Activated CD4-positive, alpha-beta memory T cell treated with anti-CD3 and anti-CD28 coated beads for 36 hours (primary cell): ENCODE measurements at regions not wholly inside any gene's neighbourhood (a gene's known extent, or its start where the extent isn't known, plus 50 kb on each side); places are given as distances from the start of the nearest gene placed in this dataset.
"Not testable (repeated sequence)": the region's sequence is repeated elsewhere in the genome, so short reads cannot be mapped to it uniquely, and the experiment has no call there.

ENCODE experiments used
- CTCF ChIA-PET: fragments of 350-600 bp; sonication (Branson Sonifier 250); formaldehyde crosslinking; loops from one replicate; lab custom pipeline; 2021; ENCODE audit warnings: antibody characterized with exemption, inconsistent platforms; lab: Charles Lee
- POLR2A ChIA-PET: fragments of 350-600 bp; sonication (Branson Sonifier 250); formaldehyde crosslinking; loops from one replicate; lab custom pipeline; 2021; ENCODE audit warnings: antibody characterized with exemption; lab: Charles Lee
- DNase-seq: peaks from one replicate; pipeline ENCODE4 v3.0.0-alpha.2; 2020
- H3K27ac Mint-ChIP-seq: one replicate; pipeline ENCODE4 v1.8.0; 2021; ENCODE audit warnings: mixed read lengths
- H3K27me3 Mint-ChIP-seq: one replicate; pipeline ENCODE4 v1.8.0; 2021; ENCODE audit warnings: mixed read lengths
- H3K36me3 Mint-ChIP-seq: one replicate; pipeline ENCODE4 v1.8.0; 2021; ENCODE audit warnings: mixed read lengths
- H3K4me1 Mint-ChIP-seq: one replicate; pipeline ENCODE4 v1.8.0; 2021; ENCODE audit warnings: low read depth, mixed read lengths
- H3K4me3 Mint-ChIP-seq: one replicate; pipeline ENCODE4 v1.8.0; 2021; ENCODE audit warnings: mild to moderate bottlenecking, mixed read lengths
- H3K9me3 Mint-ChIP-seq: one replicate; pipeline ENCODE4 v1.8.0; 2021; ENCODE audit warnings: mixed read lengths
- intact Hi-C: fragments of 100-400 bp; cut with micrococcal nuclease; formaldehyde crosslinking; loops from one replicate; pipeline ENCODE4 v1.15.1; 2023

DNA sequence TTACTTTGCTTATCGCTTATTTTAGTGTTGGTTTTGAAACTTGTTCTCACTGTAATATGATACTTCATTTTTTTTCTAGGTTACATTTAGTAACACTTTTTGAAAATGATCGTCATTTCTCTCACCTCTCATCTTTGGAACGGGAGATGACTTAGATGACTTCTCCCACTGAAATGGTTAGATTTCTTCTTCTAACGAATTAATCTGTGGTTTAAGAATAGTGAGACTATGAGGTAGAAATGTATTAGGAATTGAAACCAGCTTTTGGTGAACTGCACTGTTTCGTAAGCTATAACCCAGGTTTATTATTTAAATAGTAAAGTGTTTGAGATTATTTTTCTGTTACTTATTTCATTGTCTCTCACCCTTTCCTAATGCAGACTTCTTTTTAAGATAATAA, 93.7 kb downstream of the PRR15 start:
- POLR2A ChIA-PET: no interaction called here
- Mint-ChIP-seq H3K36me3 (no peaks in the 10 kb centered on the region), H3K27me3 (peaks cover 1% of the 10 kb centered on the region), H3K4me1 (no peaks in the 10 kb centered on the region), H3K4me3 (no peak overlapping the region), H3K27ac (no peak overlapping the region), H3K9me3 (no peaks in the 10 kb centered on the region)
- intact Hi-C loops: no loop called here
- DNase-seq: no peak
- CTCF ChIA-PET: no interaction called here

DNA sequence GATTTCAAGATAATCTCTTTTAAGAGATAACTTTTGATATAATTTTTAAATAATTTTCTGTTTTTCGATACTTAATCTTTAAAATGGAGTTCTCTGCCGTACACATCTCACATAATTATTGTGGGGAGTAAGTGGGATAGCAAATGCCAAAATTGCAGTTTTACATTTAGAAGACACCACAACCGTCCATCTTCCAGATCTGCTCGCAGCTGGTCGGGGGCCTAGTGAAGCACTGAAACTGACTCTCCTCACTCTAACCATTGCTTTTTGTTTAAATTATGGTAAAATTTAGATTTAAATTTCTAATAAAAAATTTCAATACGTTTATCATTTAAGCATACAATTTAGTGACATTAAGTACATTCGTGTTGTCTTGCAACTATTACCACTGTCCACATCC, 94.2 kb downstream of the PRR15 start:
- intact Hi-C loops: no loop called here
- Mint-ChIP-seq H3K9me3 (no peaks in the 10 kb centered on the region), H3K36me3 (no peaks in the 10 kb centered on the region), H3K4me3 (no peak overlapping the region), H3K4me1 (no peaks in the 10 kb centered on the region), H3K27me3 (peaks cover 2% of the 10 kb centered on the region), H3K27ac (no peak overlapping the region)
- DNase-seq: no peak
- ChIA-PET CTCF (no interaction called here), POLR2A (no interaction called here)

DNA sequence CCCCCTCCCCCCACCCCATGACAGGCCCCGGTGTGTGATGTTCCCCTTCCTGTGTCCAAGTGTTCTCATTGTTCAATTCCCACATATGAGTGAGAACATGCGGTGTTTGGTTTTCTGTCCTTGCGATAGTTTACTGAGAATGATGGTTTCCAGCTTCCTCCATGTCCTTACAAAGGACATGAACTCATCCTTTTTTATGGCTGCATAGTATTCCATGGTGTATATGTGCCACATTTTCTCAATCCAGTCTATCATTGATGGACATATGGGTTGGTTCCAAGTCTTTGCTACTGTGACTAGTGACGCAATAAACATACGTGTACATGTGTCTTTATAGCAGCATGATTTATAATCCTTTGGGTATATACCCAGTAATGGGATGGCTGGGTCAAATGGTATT, 95.6 kb downstream of the PRR15 start:
- intact Hi-C loops, POLR2A ChIA-PET, CTCF ChIA-PET, H3K9me3 Mint-ChIP-seq, H3K4me3 Mint-ChIP-seq, DNase-seq, H3K27ac Mint-ChIP-seq, H3K36me3 Mint-ChIP-seq, H3K4me1 Mint-ChIP-seq, H3K27me3 Mint-ChIP-seq: not testable (repeated sequence)

DNA sequence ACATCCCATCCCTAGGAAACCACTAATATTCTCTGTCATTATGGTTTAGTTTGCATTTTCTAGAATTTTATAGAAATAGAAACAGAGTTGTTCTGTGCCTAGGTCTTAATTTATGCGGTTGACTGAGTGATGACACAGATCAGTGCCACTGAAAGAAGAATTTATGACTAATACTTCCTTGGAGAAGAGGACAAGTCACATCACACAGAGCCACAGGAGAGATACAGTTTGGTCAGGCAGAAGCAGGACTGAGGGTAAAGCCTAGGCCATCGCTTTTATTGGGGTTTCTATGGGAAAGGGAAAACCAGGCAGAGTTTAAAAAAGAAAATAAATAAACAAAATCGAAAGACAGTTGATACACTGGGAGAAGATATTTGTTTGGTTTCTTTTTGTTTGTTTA, 99.3 kb downstream of the PRR15 start:
- H3K36me3 Mint-ChIP-seq, H3K9me3 Mint-ChIP-seq, H3K27ac Mint-ChIP-seq, H3K27me3 Mint-ChIP-seq, POLR2A ChIA-PET, DNase-seq, H3K4me1 Mint-ChIP-seq, H3K4me3 Mint-ChIP-seq, CTCF ChIA-PET, intact Hi-C loops: not testable (repeated sequence)

DNA sequence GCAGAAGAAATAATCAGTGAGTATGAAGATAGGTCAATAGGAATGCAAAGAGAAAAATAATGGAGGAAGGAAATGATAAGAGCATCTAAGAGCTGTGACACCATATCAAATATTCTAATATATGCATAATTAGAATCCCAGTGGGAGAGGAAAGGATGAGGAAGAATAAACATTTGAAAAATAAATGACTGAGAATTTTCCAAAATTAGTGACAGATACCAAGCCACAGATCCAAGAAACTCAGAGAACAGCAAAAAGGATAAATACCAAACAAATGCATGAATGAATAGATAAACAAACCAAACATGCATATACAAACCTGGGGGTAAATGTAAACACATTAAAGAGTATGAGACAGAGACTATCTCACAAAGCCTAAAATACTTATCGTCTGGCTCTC, 101.4 kb downstream of the PRR15 start:
- H3K4me1 Mint-ChIP-seq, H3K27ac Mint-ChIP-seq, CTCF ChIA-PET, DNase-seq, H3K9me3 Mint-ChIP-seq, H3K27me3 Mint-ChIP-seq, intact Hi-C loops, H3K36me3 Mint-ChIP-seq, POLR2A ChIA-PET, H3K4me3 Mint-ChIP-seq: not testable (repeated sequence)

DNA sequence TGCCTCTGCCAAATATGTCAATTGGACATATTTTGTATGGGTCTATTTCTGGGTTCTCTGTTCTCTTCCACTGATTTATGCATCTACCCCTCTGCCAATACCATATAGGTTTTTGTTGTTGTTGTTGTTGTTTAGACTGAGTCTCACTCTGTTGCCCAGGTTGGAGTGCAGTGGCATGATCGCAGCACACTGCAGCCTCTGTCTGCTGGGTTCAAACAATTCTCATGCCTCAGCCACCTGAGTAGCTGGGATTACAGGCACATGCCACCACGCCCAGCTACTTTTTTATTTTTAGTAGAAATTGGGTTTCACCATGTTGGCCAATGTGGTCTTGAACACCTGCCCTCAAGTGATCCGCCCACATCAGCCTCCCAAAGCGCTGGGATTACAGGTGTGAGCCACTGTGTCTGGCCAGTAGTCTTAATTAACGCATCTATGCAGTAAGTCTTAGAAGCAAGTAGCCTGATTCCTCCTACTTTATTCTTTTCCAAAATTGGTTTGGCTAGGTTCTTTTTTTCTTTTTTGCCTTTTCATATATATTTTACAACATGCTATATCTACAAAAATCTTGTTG, 103.5 kb downstream of the PRR15 start:
- DNase-seq, CTCF ChIA-PET, H3K9me3 Mint-ChIP-seq, POLR2A ChIA-PET, H3K27me3 Mint-ChIP-seq, H3K27ac Mint-ChIP-seq, intact Hi-C loops, H3K4me1 Mint-ChIP-seq, H3K4me3 Mint-ChIP-seq, H3K36me3 Mint-ChIP-seq: not testable (repeated sequence)

- DNase-seq, H3K36me3 Mint-ChIP-seq, CTCF ChIA-PET, H3K4me1 Mint-ChIP-seq, POLR2A ChIA-PET, H3K9me3 Mint-ChIP-seq, H3K4me3 Mint-ChIP-seq, H3K27me3 Mint-ChIP-seq, intact Hi-C loops, H3K27ac Mint-ChIP-seq: not testable (repeated sequence)
These were observed 107.7 kb downstream of the PRR15 start for GRCh38 chr7:29671286-29671685.

- H3K4me1 Mint-ChIP-seq, H3K27me3 Mint-ChIP-seq, DNase-seq, H3K27ac Mint-ChIP-seq, intact Hi-C loops, H3K36me3 Mint-ChIP-seq, H3K9me3 Mint-ChIP-seq, POLR2A ChIA-PET, CTCF ChIA-PET, H3K4me3 Mint-ChIP-seq: not testable (repeated sequence)
These were observed 110.0 kb downstream of the PRR15 start for GRCh38 chr7:29673635-29674034.

DNA sequence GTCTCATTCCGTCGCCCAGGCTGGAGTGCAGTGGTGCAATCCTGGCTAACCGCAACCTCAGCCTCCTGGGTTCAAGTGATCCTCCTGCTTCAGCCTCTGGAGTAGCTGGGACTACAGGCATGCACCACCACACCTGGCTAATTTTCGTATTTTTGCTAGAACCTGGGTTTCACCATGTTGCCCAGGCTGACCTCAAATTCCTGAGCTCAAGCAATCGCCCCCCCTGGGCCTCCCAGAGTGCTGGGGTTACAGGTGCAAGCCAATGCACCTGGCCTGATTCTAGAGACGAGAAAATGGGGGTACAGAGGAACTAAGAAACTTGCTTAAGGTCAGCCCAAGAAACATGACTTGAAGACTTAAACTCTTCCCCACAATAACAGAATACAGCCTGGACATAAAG, 111.0 kb downstream of the PRR15 start:
- H3K4me3 Mint-ChIP-seq, H3K9me3 Mint-ChIP-seq, H3K27me3 Mint-ChIP-seq, POLR2A ChIA-PET, intact Hi-C loops, H3K4me1 Mint-ChIP-seq, H3K27ac Mint-ChIP-seq, DNase-seq, H3K36me3 Mint-ChIP-seq: not testable (repeated sequence)
- CTCF ChIA-PET: interaction anchor here (0.7 kb wide), 1 partner anchor 1460 kb away, joined by 3 read pairs; no protein-coding TSS in a partner anchor

DNA sequence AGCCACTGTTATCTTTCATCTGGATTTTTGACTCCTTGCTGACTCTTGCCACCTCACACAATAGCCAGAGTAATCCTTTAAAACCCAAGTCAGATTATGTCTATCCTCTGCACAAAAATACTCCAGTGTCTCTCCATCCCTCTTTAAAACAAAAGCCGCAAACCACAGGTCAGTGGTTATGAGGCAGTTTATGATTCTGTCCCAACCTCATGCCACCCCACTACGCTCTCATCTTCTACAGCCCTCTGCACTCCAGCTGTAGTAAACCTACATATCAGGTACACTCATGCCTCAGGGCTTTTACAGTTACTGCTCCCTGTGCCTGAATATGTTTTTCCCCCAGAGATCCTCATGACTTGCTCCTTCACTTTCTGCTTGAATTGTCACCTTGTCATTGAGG, 113.6 kb downstream of the PRR15 start:
- H3K27me3 Mint-ChIP-seq: peaks cover 14% of the 10 kb centered on the region
- intact Hi-C loops: not testable (repeated sequence)

DNA sequence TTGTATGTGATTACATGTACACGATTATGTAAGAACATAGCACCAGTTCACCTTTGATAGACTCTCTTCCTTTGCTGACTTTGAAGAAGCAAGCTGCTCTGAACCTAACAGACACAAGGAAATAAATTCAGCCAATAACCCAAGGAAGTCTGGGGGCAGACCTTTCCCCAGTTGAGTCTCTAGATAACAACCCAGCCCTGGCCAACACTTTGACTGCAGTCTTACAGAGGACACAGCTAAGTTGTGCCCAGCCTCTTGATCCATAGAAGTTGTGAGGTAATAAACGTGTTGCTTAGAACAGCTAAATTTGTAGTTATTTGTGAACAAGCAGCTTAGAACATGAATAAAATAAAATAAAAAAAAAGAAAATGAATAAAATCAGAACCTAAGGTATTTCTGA, 116.3 kb downstream of the PRR15 start:
- POLR2A ChIA-PET, H3K4me1 Mint-ChIP-seq, H3K4me3 Mint-ChIP-seq, CTCF ChIA-PET, H3K27ac Mint-ChIP-seq, intact Hi-C loops, DNase-seq, H3K9me3 Mint-ChIP-seq, H3K36me3 Mint-ChIP-seq: not testable (repeated sequence)
- peaks cover 14% of the 10 kb centered on the region for H3K27me3 Mint-ChIP-seq

More for the DNA sequence above, 113.6 kb downstream of the PRR15 start:
- H3K4me3 Mint-ChIP-seq, POLR2A ChIA-PET, H3K27ac Mint-ChIP-seq, CTCF ChIA-PET, H3K4me1 Mint-ChIP-seq, DNase-seq, H3K36me3 Mint-ChIP-seq, H3K9me3 Mint-ChIP-seq: not testable (repeated sequence)

DNA sequence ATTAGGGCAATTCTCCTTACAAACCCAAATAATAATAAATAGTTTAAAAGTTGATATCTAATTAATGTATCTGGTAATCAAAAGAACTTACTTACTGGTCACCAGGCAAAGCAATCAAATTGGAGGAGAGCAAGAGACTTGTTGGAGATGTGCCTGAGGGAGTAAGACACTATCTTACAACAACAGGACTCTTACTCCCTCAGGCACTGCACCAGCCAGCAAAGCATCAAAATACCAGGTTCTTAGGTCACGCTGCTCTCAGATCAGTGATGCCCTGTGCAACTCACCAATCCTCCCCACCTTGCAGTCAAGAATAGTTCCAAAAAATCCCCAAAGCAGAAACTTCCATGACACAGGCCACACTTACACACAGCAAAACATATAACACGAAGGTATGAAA, 117.0 kb downstream of the PRR15 start:
- H3K9me3 Mint-ChIP-seq, H3K27ac Mint-ChIP-seq, intact Hi-C loops: not testable (repeated sequence)

DNA sequence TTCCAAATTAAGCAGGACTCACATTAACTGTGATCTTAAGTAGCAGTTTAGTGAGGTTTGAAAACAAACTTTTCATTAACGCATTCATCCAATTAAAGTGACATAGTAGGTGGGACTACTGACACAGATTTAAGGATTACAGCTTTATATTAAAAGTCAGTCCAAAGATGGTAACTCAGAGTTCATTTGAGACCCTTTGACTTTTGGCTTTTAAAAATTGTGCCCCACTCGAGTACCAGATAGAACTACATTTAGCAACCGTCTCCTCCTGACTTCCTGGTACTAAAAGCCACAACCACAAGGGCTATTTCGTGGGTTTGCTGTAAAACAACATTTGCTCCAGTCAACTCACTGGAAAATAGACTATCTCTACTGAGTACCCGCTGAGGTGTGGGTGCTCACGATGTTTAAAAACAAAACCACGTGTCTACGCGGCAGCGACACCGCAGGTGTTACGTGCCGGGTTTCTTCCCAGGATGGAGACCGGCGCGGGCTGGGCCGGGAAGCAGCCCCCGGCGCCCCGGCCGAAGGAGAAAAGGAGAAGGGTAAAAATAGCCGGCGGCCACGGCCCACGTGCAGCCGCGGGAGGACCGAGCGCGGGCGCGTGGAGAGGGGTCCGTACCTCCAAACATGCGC, 120.6 kb downstream of the PRR15 start:
- H3K27me3 Mint-ChIP-seq: peaks cover 20% of the 10 kb centered on the region
- H3K4me3 Mint-ChIP-seq: peak overlapping the region; percentile 62

More for the DNA sequence above, 117.0 kb downstream of the PRR15 start:
- H3K4me3 Mint-ChIP-seq, POLR2A ChIA-PET, DNase-seq, H3K36me3 Mint-ChIP-seq, H3K4me1 Mint-ChIP-seq, CTCF ChIA-PET: not testable (repeated sequence)
- H3K27me3 Mint-ChIP-seq: peaks cover 14% of the 10 kb centered on the region

More for the DNA sequence above, 120.6 kb downstream of the PRR15 start:
- CTCF ChIA-PET, intact Hi-C loops, H3K36me3 Mint-ChIP-seq, POLR2A ChIA-PET, H3K9me3 Mint-ChIP-seq, H3K4me1 Mint-ChIP-seq, DNase-seq, H3K27ac Mint-ChIP-seq: not testable (repeated sequence)
